ENCODE measurements at regions not wholly inside any gene's neighbourhood (a gene's known extent, or its start where the extent isn't known, plus 50 kb on each side); places are given as distances from the start of the nearest gene placed in this dataset.

DNA sequence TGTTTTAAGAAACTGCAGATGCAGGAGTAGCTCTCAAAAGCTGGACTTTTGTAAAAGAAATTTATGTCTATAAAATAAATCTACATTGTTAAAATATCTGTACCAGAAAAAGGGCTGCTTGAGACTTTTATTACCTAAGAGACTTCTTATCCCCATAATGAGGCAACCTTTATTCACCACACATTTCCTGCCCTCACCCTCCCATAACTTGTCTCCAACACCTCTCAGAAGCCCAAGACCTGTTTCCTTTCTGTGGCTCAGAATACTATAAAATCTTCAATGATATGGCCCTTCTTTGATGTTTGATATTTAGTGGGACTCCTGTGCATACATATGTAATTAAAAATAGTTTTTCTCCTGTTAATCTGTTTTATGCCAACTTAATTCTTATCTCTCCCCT is 141.5 kb upstream of the FER start:
- no peaks in the 10 kb centered on the region for H3K4me1 Mint-ChIP-seq
- no peaks in the 10 kb centered on the region for H3K36me3 Mint-ChIP-seq (ENCODE audit: low read depth)
- TF ChIP-seq, protein P1, sequence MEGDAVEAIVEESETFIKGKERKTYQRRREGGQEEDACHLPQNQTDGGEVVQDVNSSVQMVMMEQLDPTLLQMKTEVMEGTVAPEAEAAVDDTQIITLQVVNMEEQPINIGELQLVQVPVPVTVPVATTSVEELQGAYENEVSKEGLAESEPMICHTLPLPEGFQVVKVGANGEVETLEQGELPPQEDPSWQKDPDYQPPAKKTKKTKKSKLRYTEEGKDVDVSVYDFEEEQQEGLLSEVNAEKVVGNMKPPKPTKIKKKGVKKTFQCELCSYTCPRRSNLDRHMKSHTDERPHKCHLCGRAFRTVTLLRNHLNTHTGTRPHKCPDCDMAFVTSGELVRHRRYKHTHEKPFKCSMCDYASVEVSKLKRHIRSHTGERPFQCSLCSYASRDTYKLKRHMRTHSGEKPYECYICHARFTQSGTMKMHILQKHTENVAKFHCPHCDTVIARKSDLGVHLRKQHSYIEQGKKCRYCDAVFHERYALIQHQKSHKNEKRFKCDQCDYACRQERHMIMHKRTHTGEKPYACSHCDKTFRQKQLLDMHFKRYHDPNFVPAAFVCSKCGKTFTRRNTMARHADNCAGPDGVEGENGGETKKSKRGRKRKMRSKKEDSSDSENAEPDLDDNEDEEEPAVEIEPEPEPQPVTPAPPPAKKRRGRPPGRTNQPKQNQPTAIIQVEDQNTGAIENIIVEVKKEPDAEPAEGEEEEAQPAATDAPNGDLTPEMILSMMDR (IDR thresholded peaks at IDR 0.05; ENCODE audit: unreplicated experiment in 3 of 3): no peak
- no peak overlapping the region for H3K4me3 Mint-ChIP-seq
- peaks cover 7% of the 10 kb centered on the region for H3K27me3 Mint-ChIP-seq (ENCODE audit: low read depth)
- H3K27ac Mint-ChIP-seq: no peak overlapping the region
- peaks cover 14% of the 10 kb centered on the region for H3K9me3 Mint-ChIP-seq

DNA sequence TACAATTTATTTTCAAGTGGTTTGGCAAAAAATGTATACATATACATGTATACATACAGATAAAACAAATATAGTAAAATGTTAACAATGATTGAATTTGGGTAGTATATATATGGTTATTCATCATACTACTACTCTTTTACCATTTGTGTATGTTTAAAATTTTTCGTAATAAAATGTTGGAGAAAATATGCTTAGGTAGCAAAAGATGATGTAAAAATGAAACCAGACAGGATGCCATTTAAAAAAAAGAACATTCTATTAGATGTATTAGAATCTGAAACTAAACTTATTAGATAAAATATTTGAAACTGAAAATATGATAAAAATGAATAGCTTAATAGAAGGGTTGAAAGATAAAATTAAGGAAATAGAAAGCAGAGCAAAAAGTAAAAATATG is 144.9 kb upstream of the FER start:
- Mint-ChIP-seq H3K27me3 (ENCODE audit: low read depth) (peaks cover 4% of the 10 kb centered on the region), H3K4me3 (no peak overlapping the region), H3K4me1 (no peaks in the 10 kb centered on the region), H3K36me3 (ENCODE audit: low read depth) (no peaks in the 10 kb centered on the region), H3K27ac (no peak overlapping the region), H3K9me3 (no peaks in the 10 kb centered on the region)
- TF ChIP-seq, protein P1 (IDR thresholded peaks at IDR 0.05; ENCODE audit: unreplicated experiment in 3 of 3): no peak

DNA sequence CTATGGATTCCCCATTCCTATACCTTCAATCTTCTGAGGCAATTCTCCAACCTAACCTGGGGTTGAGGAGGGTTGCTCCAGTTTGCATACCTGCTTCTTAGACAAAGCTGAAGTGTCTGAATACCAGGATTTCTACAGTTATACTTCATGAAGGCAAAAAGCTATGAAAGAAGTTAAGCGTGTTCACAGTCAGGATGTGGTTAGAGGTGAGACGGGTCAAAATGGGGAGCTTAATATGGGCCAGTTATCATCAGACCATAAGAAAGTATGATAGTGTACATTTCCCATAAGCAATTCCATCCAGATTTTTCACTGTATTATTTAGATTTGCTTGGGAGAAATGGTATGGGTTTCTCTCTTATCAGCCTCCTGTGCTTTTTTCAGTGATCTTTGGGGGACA is 156.9 kb upstream of the FER start:
- TF ChIP-seq, protein P1 (IDR thresholded peaks at IDR 0.05; ENCODE audit: unreplicated experiment in 3 of 3): no peak
- no peaks in the 10 kb centered on the region for H3K36me3 Mint-ChIP-seq (ENCODE audit: low read depth)
- H3K27ac Mint-ChIP-seq: no peak overlapping the region
- H3K27me3 Mint-ChIP-seq (ENCODE audit: low read depth): no peaks in the 10 kb centered on the region
- no peaks in the 10 kb centered on the region for H3K4me1 Mint-ChIP-seq
- H3K9me3 Mint-ChIP-seq: no peaks in the 10 kb centered on the region
- H3K4me3 Mint-ChIP-seq: no peak overlapping the region

DNA sequence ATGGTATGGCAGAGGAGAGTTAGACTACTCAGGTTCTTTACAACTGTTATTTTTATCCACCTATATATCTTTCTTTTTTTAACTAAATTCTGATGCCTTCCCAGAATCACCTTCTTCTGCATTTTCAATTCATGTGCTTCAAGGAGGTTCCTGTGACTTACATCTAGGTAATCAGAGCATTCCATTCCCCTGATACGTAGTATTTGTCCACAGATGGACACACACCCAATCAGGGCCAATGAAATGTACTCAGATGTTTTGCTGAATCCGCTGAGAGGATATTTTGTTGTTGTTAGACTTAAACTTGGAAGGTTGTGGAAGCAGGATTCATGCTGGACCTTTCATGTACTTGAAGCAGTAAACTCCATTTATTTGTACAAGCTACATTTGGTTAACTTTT is 159.4 kb upstream of the FER start:
- Mint-ChIP-seq H3K36me3 (ENCODE audit: low read depth) (no peaks in the 10 kb centered on the region), H3K27me3 (ENCODE audit: low read depth) (no peaks in the 10 kb centered on the region), H3K9me3 (no peaks in the 10 kb centered on the region), H3K4me3 (no peak overlapping the region), H3K27ac (no peak overlapping the region), H3K4me1 (no peaks in the 10 kb centered on the region)
- TF ChIP-seq, protein P1 (IDR thresholded peaks at IDR 0.05; ENCODE audit: unreplicated experiment in 3 of 3): no peak

DNA sequence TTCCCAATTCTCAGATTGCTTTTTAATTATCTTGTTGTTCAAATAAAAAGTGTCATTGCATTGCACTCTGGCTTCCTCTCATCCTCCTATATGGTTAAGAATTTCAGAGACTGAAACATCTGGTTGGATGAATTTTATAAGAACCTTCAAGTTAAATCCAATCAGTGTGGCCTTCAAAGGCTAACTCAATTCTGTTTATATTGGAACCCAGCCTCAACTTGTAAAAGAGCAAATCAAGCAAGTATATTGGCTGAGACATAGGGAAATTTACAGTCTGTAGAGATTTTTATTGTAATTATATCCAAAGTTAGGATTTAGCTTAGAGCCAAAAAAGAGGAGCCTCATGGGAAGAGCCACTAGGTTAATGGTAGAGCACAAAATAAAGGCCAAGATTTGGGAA is 159.9 kb upstream of the FER start:
- no peaks in the 10 kb centered on the region for H3K4me1 Mint-ChIP-seq
- H3K9me3 Mint-ChIP-seq: no peaks in the 10 kb centered on the region
- no peaks in the 10 kb centered on the region for H3K36me3 Mint-ChIP-seq (ENCODE audit: low read depth)
- no peaks in the 10 kb centered on the region for H3K27me3 Mint-ChIP-seq (ENCODE audit: low read depth)
- H3K4me3 Mint-ChIP-seq: no peak overlapping the region
- TF ChIP-seq, protein P1 (IDR thresholded peaks at IDR 0.05; ENCODE audit: unreplicated experiment in 3 of 3): no peak
- H3K27ac Mint-ChIP-seq: no peak overlapping the region

DNA sequence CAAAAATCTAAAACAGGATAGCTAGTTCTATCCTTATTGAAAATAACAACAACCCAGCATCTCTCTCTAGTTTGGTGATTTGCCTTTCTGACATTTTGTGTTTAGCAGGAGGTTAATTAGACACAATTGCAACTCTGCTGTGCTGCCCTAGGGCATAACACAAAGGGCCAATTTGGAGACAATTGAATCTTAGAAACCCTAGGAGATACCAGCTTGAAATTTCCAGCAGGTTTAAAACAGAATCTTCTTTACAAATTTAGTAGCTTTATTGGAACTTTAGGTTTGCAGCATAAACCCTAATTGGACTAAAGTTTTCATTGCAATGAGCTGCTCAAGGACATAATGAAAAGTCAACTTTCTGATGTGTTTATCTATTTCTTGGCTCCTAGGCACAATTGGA is 166.7 kb upstream of the FER start:
- H3K4me1 Mint-ChIP-seq: no peaks in the 10 kb centered on the region
- H3K36me3 Mint-ChIP-seq (ENCODE audit: low read depth): no peaks in the 10 kb centered on the region
- H3K27me3 Mint-ChIP-seq (ENCODE audit: low read depth): peaks cover 3% of the 10 kb centered on the region
- no peak overlapping the region for H3K27ac Mint-ChIP-seq
- peaks cover 9% of the 10 kb centered on the region for H3K9me3 Mint-ChIP-seq
- TF ChIP-seq, protein P1 (IDR thresholded peaks at IDR 0.05; ENCODE audit: unreplicated experiment in 3 of 3): no peak
- H3K4me3 Mint-ChIP-seq: no peak overlapping the region

Data from nephron (organoid).